ENCODE measurements at regions not wholly inside any gene's neighbourhood (a gene's known extent, or its start where the extent isn't known, plus 50 kb on each side); places are given as distances from the start of the nearest gene placed in this dataset.

DNA sequence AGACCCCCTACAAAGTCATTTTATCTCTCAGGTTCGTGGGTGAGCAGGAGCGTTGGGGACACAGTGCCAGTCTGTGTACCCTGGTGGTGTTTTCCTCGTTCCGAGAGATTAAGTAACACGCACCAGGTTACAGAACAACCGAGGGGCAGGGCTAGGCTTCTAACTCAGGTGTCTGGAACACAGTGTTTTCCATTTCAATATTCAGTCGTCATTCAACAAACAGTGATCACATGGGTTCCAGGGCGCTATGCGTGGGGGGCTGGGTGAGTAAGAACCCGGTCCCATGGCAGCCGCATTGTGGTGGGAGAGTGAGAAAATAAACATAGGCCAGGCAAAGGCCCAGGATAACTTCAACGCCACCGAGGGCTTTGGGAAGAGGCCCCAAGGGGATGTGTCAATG lies 55.9 kb upstream of the RNU6ATAC start:
- CTCF ChIA-PET = no interaction called here
- no peak for DNase-seq (ENCODE audit: extremely low spot score)
- TF ChIP-seq SUZ12 (IDR thresholded peaks at IDR 0.05) = no peak
- no peak for TF ChIP-seq SP1 (IDR thresholded peaks at IDR 0.05)
- TF ChIP-seq FOXM1 (IDR thresholded peaks at IDR 0.05; ENCODE audit: borderline replicate concordance) = no peak
- TF ChIP-seq ZNF384 (IDR thresholded peaks at IDR 0.05) = no peak
- no peak for TF ChIP-seq L3MBTL2 (conservative IDR thresholded peaks at IDR 0.05)
- no peak for TF ChIP-seq BHLHE40 (IDR thresholded peaks at IDR 0.05; ENCODE audit: borderline replicate concordance)
- TF ChIP-seq FOXA1 (IDR thresholded peaks at IDR 0.05) = no peak
- no peak for TF ChIP-seq ELF4 (IDR thresholded peaks at IDR 0.05)
- TF ChIP-seq HDGF (IDR thresholded peaks at IDR 0.05; ENCODE audit: borderline replicate concordance) = no peak
- TF ChIP-seq, protein P1, sequence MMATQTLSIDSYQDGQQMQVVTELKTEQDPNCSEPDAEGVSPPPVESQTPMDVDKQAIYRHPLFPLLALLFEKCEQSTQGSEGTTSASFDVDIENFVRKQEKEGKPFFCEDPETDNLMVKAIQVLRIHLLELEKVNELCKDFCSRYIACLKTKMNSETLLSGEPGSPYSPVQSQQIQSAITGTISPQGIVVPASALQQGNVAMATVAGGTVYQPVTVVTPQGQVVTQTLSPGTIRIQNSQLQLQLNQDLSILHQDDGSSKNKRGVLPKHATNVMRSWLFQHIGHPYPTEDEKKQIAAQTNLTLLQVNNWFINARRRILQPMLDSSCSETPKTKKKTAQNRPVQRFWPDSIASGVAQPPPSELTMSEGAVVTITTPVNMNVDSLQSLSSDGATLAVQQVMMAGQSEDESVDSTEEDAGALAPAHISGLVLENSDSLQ (IDR thresholded peaks at IDR 0.05) = no peak
- TF ChIP-seq NFRKB (IDR thresholded peaks at IDR 0.05) = no peak
- TF ChIP-seq LEF1 (IDR thresholded peaks at IDR 0.05; ENCODE audit: borderline replicate concordance) = no peak
- no peak for TF ChIP-seq ARNT (IDR thresholded peaks at IDR 0.05)
- no peak for TF ChIP-seq FOXK2 (IDR thresholded peaks at IDR 0.05)
- no peak for TF ChIP-seq CTBP1 (IDR thresholded peaks at IDR 0.05; ENCODE audit: borderline replicate concordance)
- POLR2A ChIA-PET = no interaction called here

DNA sequence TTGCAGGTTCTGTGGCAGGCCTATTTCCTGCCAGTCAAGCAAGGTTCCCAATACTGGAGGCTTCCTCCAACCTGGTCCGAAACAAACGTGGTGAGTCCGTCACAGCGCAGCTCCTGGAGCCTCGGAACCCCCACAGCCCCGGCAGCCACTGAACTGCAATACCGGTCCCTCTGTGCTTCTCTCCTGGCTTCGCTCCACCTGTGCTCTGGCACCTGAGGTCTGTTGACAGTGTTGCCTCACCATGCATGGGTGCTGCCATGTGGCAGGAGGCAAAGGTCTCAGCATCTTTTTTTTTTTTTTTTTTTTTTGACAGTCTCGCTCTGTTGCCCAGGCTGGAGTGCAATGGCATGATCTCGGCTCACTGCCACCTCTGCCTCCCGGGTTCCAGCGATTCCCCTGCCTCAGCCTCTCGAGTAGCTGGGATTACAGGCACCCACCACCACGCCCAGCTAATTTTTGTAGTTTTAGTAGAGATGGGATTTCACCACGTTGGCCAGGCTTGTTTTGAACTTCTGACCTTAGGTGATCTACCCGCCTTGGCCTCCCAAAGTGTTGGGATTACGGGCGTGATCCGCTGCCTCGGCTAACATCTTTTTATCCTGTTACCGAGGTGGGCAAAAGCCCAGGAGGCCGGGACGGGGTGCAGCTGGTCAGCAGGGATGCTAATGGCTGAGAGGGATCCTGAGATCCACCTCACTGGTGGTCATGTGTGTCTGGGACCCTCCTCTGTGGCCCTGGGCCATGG lies 57.1 kb upstream of the RNU6ATAC start:
- no peak for TF ChIP-seq LEF1 (IDR thresholded peaks at IDR 0.05; ENCODE audit: borderline replicate concordance)
- TF ChIP-seq, protein P1 (IDR thresholded peaks at IDR 0.05) = no peak
- TF ChIP-seq HDGF (IDR thresholded peaks at IDR 0.05; ENCODE audit: borderline replicate concordance) = no peak
- no peak for TF ChIP-seq SP1 (IDR thresholded peaks at IDR 0.05)
- TF ChIP-seq ZNF384 (IDR thresholded peaks at IDR 0.05) = no peak
- no peak for TF ChIP-seq ELF4 (IDR thresholded peaks at IDR 0.05)
- no peak for TF ChIP-seq TARDBP (IDR thresholded peaks at IDR 0.05)
- no peak for TF ChIP-seq ARNT (IDR thresholded peaks at IDR 0.05)
- TF ChIP-seq FOXK2 (IDR thresholded peaks at IDR 0.05) = no peak
- no peak for TF ChIP-seq FOXM1 (IDR thresholded peaks at IDR 0.05; ENCODE audit: borderline replicate concordance)
- TF ChIP-seq FOXA1 (IDR thresholded peaks at IDR 0.05) = no peak
- POLR2A ChIA-PET = no interaction called here
- CTCF ChIA-PET = no interaction called here
- DNase-seq (ENCODE audit: extremely low spot score) = no peak

DNA sequence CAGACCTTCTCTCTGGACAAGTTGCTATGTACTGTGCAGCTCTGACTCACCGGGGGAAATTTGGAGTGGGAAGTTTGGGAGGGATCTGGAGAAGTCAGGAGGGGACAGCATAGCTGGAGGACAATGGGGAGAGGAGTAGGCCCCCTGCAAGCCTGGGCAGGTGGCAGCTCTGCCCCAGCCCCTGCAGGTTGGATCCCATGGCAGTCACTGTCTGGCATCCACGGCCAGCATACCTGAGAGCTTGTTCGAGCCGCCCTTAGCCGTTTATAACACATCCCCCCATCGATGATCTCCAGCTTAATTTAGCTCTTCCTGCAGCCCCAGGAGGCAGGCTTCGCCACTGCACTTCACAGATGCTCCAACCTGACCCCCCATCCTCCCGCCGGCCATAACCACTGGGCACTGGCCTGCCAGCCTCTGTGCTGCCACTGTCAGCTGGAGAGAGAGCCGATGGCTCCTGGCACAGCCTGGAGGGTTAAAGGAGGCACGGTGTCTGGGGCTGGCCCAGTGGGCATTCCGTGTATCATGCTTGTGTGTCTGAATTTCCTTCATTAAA lies 57.7 kb upstream of the RNU6ATAC start:
- ChIA-PET CTCF (no interaction called here), POLR2A (no interaction called here)
- TF ChIP-seq FOXK2 (IDR thresholded peaks at IDR 0.05) (no peak), LEF1 (IDR thresholded peaks at IDR 0.05; ENCODE audit: borderline replicate concordance) (no peak), ELF4 (IDR thresholded peaks at IDR 0.05) (no peak), ZNF384 (IDR thresholded peaks at IDR 0.05) (no peak), SP1 (IDR thresholded peaks at IDR 0.05) (no peak), ARNT (IDR thresholded peaks at IDR 0.05) (no peak), FOXA1 (IDR thresholded peaks at IDR 0.05) (no peak), CTBP1 (IDR thresholded peaks at IDR 0.05; ENCODE audit: borderline replicate concordance) (no peak), NFRKB (IDR thresholded peaks at IDR 0.05) (no peak), TARDBP (IDR thresholded peaks at IDR 0.05) (no peak), BHLHE40 (IDR thresholded peaks at IDR 0.05; ENCODE audit: borderline replicate concordance) (no peak), L3MBTL2 (conservative IDR thresholded peaks at IDR 0.05) (no peak), FOXM1 (IDR thresholded peaks at IDR 0.05; ENCODE audit: borderline replicate concordance) (no peak), SUZ12 (IDR thresholded peaks at IDR 0.05) (no peak), HDGF (IDR thresholded peaks at IDR 0.05; ENCODE audit: borderline replicate concordance) (no peak)
- TF ChIP-seq, protein P1 (IDR thresholded peaks at IDR 0.05) = no peak
- no peak for DNase-seq (ENCODE audit: extremely low spot score)

DNA sequence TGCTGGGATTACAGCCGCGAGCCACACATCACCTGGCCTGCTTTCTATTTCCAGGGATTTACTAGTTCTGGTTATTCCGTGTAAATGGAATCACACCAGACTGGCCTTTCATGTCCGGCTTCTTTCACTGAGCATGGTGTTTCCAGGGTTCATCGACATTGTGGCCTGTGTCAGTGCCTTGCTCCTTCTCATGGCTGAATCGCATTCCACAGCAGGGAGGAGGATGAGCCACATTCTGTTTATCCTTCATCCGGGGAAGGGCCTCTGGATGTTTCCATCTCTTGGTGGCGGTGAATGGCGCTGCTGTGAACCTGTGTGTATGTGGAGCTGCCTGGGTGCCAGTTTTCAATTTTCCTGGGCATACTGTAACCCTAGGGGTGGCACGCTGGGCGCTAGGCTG lies 58.7 kb upstream of the RNU6ATAC start:
- TF ChIP-seq CTBP1 (IDR thresholded peaks at IDR 0.05; ENCODE audit: borderline replicate concordance) (no peak), ZNF384 (IDR thresholded peaks at IDR 0.05) (no peak), HDGF (IDR thresholded peaks at IDR 0.05; ENCODE audit: borderline replicate concordance) (no peak), FOXK2 (IDR thresholded peaks at IDR 0.05) (no peak), TARDBP (IDR thresholded peaks at IDR 0.05) (no peak), FOXA1 (IDR thresholded peaks at IDR 0.05) (no peak), FOXM1 (IDR thresholded peaks at IDR 0.05; ENCODE audit: borderline replicate concordance) (no peak), ELF4 (IDR thresholded peaks at IDR 0.05) (no peak), SUZ12 (IDR thresholded peaks at IDR 0.05) (no peak), LEF1 (IDR thresholded peaks at IDR 0.05; ENCODE audit: borderline replicate concordance) (no peak), BHLHE40 (IDR thresholded peaks at IDR 0.05; ENCODE audit: borderline replicate concordance) (no peak), NFRKB (IDR thresholded peaks at IDR 0.05) (no peak), L3MBTL2 (conservative IDR thresholded peaks at IDR 0.05) (no peak), SP1 (IDR thresholded peaks at IDR 0.05) (no peak), ARNT (IDR thresholded peaks at IDR 0.05) (no peak)
- TF ChIP-seq, protein P1 (IDR thresholded peaks at IDR 0.05) = no peak
- POLR2A ChIA-PET = no interaction called here
- CTCF ChIA-PET = interaction anchor here (1.4 kb wide), 1 partner anchor 52 kb away, joined by 3 read pairs; no protein-coding TSS in a partner anchor

DNA sequence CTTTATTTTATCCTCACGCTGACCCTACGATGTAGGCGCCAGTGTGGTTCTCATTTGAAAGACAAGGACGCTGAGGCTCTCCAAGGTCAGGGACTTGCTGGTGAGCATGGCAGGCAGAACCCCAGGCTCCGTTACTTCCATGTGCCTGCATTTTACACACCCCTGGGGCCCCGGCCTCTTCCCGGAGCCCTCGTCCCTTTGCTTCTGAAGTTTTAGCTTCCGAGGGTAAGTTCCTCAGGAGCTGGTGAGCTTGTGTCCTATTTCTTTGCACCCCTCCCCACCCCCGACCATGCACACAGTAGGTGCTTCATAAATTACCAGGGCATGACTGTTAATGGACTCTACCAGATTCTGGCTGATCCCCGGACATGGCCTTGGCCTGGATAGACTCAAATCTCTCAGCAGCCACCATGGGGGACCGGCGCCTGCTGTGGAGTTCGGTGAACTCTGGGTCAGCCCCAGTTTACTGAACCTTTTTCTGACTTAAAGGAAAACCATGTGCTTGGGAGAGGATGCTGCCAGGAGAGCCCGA lies 59.3 kb upstream of the RNU6ATAC start:
- POLR2A ChIA-PET = no interaction called here
- no peak for DNase-seq (ENCODE audit: extremely low spot score)
- CTCF ChIA-PET = interaction anchor here (1.4 kb wide), 1 partner anchor 53 kb away, joined by 3 read pairs; no protein-coding TSS in a partner anchor
- TF ChIP-seq L3MBTL2 (conservative IDR thresholded peaks at IDR 0.05) (0 out of 2 replicates have a peak, but pooled peaks have one; percentile 7), FOXA1 (IDR thresholded peaks at IDR 0.05) (no peak)
- TF ChIP-seq, protein P1 (IDR thresholded peaks at IDR 0.05) = peak; percentile 52

More for the DNA sequence above, 58.7 kb upstream of the RNU6ATAC start:
- DNase-seq (ENCODE audit: extremely low spot score) = no peak
